HFFc6 (cell line): ENCODE measurements at regions not wholly inside any gene's neighbourhood (a gene's known extent, or its start where the extent isn't known, plus 50 kb on each side); places are given as distances from the start of the nearest gene placed in this dataset.

Experiments used
- DNase-seq: peaks from one replicate; pipeline ENCODE4 v3.0.0-alpha.2; 2018
- H3K27ac Mint-ChIP-seq: 2 replicates; pipeline ENCODE4 v1.8.0; 2020; ENCODE audit warnings: mild to moderate bottlenecking, mixed read lengths
- H3K27me3 Mint-ChIP-seq: 2 replicates; pipeline ENCODE4 v1.8.0; 2021; ENCODE audit warnings: mild to moderate bottlenecking, moderate library complexity, mixed read lengths; ENCODE audit not compliant: insufficient read depth
- H3K36me3 Mint-ChIP-seq: 2 replicates; pipeline ENCODE4 v1.8.0; 2021; ENCODE audit warnings: low read depth, mixed read lengths
- H3K4me1 Mint-ChIP-seq: 2 replicates; pipeline ENCODE4 v1.8.0; 2020; ENCODE audit warnings: low read depth, mixed read lengths
- H3K4me3 Mint-ChIP-seq: 2 replicates; pipeline ENCODE4 v1.8.0; 2020; ENCODE audit warnings: mild to moderate bottlenecking, moderate library complexity, mixed read lengths
- H3K9me3 Mint-ChIP-seq: 2 replicates; pipeline ENCODE4 v1.8.0; 2020; ENCODE audit warnings: mild to moderate bottlenecking, mixed read lengths
- TF ChIP-seq, protein P1 (sequence below): fragments of 200-600 bp; sonication (generic); IDR thresholded peaks from 2 replicates; pipeline ENCODE4 v1.5.0; 2021; ENCODE audit warnings: antibody characterized with exemption, mild to moderate bottlenecking

DNA sequence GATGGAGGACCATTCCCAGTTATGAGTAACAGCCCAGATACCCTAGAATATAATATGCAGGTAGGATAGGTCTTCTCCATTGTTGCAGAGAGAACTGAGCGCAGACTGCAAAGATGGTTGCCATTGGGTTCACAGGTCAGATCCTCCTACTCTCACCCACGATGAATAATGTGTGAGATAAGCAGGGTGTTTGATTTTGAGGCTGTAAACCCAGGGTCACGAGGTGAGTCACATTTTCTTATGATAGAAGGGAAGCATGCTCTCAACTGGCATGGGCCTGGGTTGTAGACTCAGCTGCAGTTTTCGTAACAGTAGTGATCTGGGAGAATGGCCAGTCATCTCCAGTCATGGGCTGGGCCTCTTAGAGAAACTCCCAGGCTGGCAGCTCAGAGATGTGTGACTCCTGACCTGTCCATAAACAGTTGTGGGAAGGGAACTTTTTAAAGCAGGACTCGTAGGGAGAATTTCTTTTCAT, 74.2 kb downstream of the CD164 start:
- Mint-ChIP-seq H3K27ac (peak overlapping the region; percentile 31; the same call in 1 of the 2 replicates), H3K9me3 (no peaks in the 10 kb centered on the region), H3K27me3 (peaks cover 17% of the 10 kb centered on the region), H3K4me1 (peaks cover 27% of the 10 kb centered on the region), H3K4me3 (no peak overlapping the region), H3K36me3 (no peaks in the 10 kb centered on the region)
- DNase-seq, result peak; percentile 73
- TF ChIP-seq, protein P1, sequence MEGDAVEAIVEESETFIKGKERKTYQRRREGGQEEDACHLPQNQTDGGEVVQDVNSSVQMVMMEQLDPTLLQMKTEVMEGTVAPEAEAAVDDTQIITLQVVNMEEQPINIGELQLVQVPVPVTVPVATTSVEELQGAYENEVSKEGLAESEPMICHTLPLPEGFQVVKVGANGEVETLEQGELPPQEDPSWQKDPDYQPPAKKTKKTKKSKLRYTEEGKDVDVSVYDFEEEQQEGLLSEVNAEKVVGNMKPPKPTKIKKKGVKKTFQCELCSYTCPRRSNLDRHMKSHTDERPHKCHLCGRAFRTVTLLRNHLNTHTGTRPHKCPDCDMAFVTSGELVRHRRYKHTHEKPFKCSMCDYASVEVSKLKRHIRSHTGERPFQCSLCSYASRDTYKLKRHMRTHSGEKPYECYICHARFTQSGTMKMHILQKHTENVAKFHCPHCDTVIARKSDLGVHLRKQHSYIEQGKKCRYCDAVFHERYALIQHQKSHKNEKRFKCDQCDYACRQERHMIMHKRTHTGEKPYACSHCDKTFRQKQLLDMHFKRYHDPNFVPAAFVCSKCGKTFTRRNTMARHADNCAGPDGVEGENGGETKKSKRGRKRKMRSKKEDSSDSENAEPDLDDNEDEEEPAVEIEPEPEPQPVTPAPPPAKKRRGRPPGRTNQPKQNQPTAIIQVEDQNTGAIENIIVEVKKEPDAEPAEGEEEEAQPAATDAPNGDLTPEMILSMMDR, result no peak

DNA sequence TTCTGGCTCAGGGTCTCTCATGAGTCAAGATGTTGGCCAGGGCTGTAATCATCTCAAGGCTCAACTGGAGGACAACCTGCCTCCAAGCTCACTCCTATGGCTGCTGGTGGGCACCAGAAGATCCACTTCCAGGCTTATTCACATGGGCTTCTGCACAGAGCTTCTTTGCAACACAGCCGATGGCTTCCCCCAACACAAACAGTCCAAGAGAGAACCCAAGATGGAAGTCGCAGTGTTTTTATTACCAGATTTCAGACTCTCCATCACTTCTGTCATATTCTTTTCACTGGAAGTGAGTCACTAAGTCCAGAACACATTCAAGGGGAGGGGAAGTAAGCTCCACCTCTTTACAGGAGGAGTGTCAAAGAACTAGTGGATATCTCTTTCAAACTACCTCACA, 75.5 kb downstream of the CD164 start:
- TF ChIP-seq, protein P1, result no peak
- Mint-ChIP-seq H3K27ac (no peak overlapping the region), H3K9me3 (no peaks in the 10 kb centered on the region), H3K4me3 (no peak overlapping the region), H3K36me3 (no peaks in the 10 kb centered on the region), H3K4me1 (peaks cover 30% of the 10 kb centered on the region), H3K27me3 (peaks cover 17% of the 10 kb centered on the region)
- DNase-seq, result no peak

DNA sequence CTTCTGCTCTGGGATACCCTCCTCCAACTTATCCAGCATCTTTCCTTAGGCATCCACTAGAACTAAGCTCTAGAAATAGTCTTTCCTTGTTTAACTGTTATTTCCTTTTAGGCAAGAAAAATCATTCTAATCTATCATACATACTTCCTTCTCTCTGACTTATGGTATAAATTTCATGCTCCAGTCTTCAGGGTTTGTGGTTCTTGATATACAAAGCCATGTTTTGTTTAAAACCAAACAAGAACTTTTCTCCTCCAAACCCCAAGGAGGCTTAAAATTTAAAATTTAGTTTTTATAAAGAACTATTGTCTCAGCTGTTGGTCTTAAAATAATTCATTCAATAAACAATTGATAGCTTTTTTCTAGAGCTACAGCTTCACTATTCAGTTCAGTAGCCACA, 77.2 kb downstream of the CD164 start:
- DNase-seq, result no peak
- H3K4me1 Mint-ChIP-seq, result peaks cover 30% of the 10 kb centered on the region
- H3K27me3 Mint-ChIP-seq, result peaks cover 18% of the 10 kb centered on the region
- TF ChIP-seq, protein P1, result no peak
- no peak overlapping the region; the same call in 1 of the 2 replicates for H3K27ac Mint-ChIP-seq
- H3K9me3 Mint-ChIP-seq, result no peaks in the 10 kb centered on the region
- no peak overlapping the region for H3K4me3 Mint-ChIP-seq
- no peaks in the 10 kb centered on the region for H3K36me3 Mint-ChIP-seq

DNA sequence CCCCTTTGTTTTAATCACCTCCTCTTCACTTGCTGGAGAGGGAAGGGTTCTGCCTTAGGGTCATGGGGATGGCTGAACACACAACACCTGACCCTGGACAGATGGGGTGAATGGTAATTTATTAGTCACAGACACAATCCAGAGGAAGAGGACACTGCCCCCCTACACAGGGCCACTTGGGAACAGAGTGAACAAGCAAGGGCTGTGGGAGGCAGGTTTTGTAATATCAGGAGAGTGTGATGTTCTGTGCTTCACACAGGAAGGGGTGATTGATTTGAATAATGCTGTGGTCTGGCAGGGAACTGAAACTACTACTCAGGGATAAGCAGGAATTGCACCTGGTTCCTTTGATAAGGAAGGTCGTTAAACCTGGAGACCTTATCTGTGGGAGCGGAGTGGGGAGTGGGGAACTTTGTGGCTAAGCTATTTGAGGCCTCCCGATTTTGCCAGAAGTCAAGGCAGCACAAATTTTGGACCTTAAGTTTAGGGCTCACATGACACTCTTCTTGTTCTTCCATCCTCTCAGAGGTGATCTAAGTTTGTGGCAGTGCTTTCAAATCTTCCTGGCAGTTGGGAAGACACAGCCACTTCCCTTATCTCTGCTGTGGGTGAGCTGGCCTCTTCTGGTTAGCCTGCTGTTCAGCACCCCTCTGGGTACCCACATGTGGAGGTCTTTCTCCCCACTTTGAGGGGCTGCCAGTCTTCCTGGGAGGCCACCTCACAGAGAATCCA, 77.8 kb downstream of the CD164 start:
- Mint-ChIP-seq H3K27ac (no peak overlapping the region; the same call in 1 of the 2 replicates), H3K4me1 (peaks cover 30% of the 10 kb centered on the region), H3K4me3 (no peak overlapping the region), H3K36me3 (no peaks in the 10 kb centered on the region), H3K9me3 (no peaks in the 10 kb centered on the region), H3K27me3 (peaks cover 15% of the 10 kb centered on the region)
- TF ChIP-seq, protein P1, result no peak
- DNase-seq, result no peak

DNA sequence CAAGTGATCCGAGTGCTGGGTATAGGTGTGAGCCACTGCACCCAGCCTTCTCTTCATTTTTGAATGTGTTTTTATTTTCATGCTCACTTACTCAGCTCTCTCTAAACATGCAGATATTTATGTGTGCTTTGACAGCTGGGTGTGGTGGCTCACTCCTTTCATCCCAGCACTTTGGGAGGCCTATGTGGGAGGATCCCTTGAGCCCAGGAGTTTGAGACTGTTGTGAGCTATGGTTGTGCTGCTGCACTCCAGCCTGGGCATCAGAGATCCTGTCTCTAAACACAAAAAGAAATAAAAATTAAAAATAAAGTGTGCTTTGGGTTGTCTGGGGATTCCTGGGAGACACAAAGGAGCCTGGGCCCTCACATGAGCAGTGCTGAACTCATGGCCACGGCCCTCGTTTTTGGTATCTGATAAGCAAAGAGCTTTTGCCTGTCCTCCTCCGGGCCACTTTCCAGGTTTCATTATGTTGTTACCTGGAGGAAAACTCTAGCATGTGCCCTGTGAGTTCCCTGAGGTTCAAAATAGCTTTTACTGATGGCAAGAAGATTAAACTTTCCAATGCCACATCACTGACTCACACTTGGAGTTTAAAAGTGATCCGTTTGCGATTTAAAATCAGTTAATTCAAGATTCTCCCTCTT, 78.5 kb downstream of the CD164 start:
- H3K4me1 Mint-ChIP-seq, result peaks cover 30% of the 10 kb centered on the region
- TF ChIP-seq, protein P1, result no peak
- H3K4me3 Mint-ChIP-seq, result peak overlapping the region; percentile 28
- H3K27me3 Mint-ChIP-seq, result peaks cover 15% of the 10 kb centered on the region
- DNase-seq, result no peak
- no peaks in the 10 kb centered on the region for H3K36me3 Mint-ChIP-seq
- H3K9me3 Mint-ChIP-seq, result no peaks in the 10 kb centered on the region
- peak overlapping the region; percentile 35; the same call in 1 of the 2 replicates for H3K27ac Mint-ChIP-seq
